ENCODE measurements at regions not wholly inside any gene's neighbourhood (a gene's known extent, or its start where the extent isn't known, plus 50 kb on each side); places are given as distances from the start of the nearest gene placed in this dataset.
A peak's percentile ranks its signal among the peaks of the same experiment; 100 is the strongest.

- peaks cover 36% of the 10 kb centered on the region for H3K27me3 Mint-ChIP-seq (ENCODE audit: low read depth, unreplicated experiment)
- H3K36me3 Mint-ChIP-seq (ENCODE audit: low read depth, unreplicated experiment) = no peaks in the 10 kb centered on the region
- H3K4me1 Mint-ChIP-seq (ENCODE audit: low read depth, unreplicated experiment) = peaks cover 8% of the 10 kb centered on the region
- Histone ChIP-seq H3K9me3 (ENCODE audit: insufficient read depth, low read depth, low read length) (no peaks in the 10 kb centered on the region), H3K9ac (ENCODE audit: low read length) (no peak overlapping the region), H3K4me2 (ENCODE audit: low read length) (no peak overlapping the region), H2AFZ (ENCODE audit: low read depth, low read length) (no peak overlapping the region), H4K20me1 (ENCODE audit: insufficient read depth, low read length) (peaks cover 55% of the 10 kb centered on the region), H3K36me3 (ENCODE audit: insufficient read depth, low read length) (no peaks in the 10 kb centered on the region), H3K4me1 (ENCODE audit: insufficient read depth, low read length) (no peaks in the 10 kb centered on the region), H3K79me2 (ENCODE audit: insufficient read depth, low read length) (no peaks in the 10 kb centered on the region), H3K27ac (ENCODE audit: low read depth, low read length) (no peak overlapping the region), H3K4me3 (ENCODE audit: insufficient read depth, low read depth, low read length) (no peak overlapping the region), H3K27me3 (ENCODE audit: insufficient read depth, low read length) (peaks cover 7% of the 10 kb centered on the region)
- FAIRE-seq = no peak
- H3K9me3 Mint-ChIP-seq (ENCODE audit: unreplicated experiment) = no peaks in the 10 kb centered on the region
- H3K27ac Mint-ChIP-seq (ENCODE audit: unreplicated experiment) = no peak overlapping the region
- TF ChIP-seq EZH2 (IDR thresholded peaks at IDR 0.05; ENCODE audit: insufficient read depth, low read length) (no peak), CTCF (IDR thresholded peaks at IDR 0.05; ENCODE audit: insufficient read depth, low read depth, low read length) (no peak)
- H3K4me3 Mint-ChIP-seq (ENCODE audit: unreplicated experiment) = no peak overlapping the region
- DNase-seq (ENCODE audit: low read depth) = no peak
These were observed 137.3 kb upstream of the GSE1 start for GRCh38 chr16:85475691-85476300.

DNA sequence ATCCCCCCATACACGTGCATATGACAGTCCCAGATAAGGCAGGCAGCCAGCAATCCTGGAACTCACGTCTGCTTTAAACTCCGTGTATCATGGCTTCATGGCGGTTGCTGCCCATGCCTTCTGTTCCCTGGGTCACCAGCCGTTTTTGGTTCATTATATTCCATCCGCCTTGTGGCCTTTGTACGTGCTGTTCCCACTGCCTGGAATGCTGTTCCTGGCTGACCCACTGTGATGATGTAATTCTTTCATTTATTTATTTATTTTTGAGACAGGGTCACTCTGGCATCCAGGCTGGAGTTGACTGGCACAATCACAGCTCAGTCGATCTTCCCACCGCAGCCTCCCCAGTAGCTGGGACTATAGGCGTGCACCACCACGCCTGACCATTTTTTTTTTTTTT lies 136.7 kb upstream of the GSE1 start:
- peaks cover 7% of the 10 kb centered on the region for H3K27me3 ChIP-seq (ENCODE audit: insufficient read depth, low read length)
- no peak overlapping the region for H3K27ac ChIP-seq (ENCODE audit: low read depth, low read length)
- no peak overlapping the region for H2AFZ ChIP-seq (ENCODE audit: low read depth, low read length)
- no peaks in the 10 kb centered on the region for H3K36me3 Mint-ChIP-seq (ENCODE audit: low read depth, unreplicated experiment)
- H3K79me2 ChIP-seq (ENCODE audit: insufficient read depth, low read length) = no peaks in the 10 kb centered on the region
- H4K20me1 ChIP-seq (ENCODE audit: insufficient read depth, low read length) = peaks cover 61% of the 10 kb centered on the region
- H3K4me1 Mint-ChIP-seq (ENCODE audit: low read depth, unreplicated experiment) = peaks cover 8% of the 10 kb centered on the region
- H3K27me3 Mint-ChIP-seq (ENCODE audit: low read depth, unreplicated experiment) = peaks cover 39% of the 10 kb centered on the region
- H3K4me2 ChIP-seq (ENCODE audit: low read length) = no peak overlapping the region
- H3K4me3 ChIP-seq (ENCODE audit: insufficient read depth, low read depth, low read length) = no peak overlapping the region
- FAIRE-seq (no peak), DNase-seq (ENCODE audit: low read depth) (no peak)
- no peak overlapping the region for H3K27ac Mint-ChIP-seq (ENCODE audit: unreplicated experiment)
- H3K4me3 Mint-ChIP-seq (ENCODE audit: unreplicated experiment) = no peak overlapping the region
- H3K9ac ChIP-seq (ENCODE audit: low read length) = no peak overlapping the region
- no peaks in the 10 kb centered on the region for H3K9me3 Mint-ChIP-seq (ENCODE audit: unreplicated experiment)
- TF ChIP-seq CTCF (IDR thresholded peaks at IDR 0.05; ENCODE audit: insufficient read depth, low read depth, low read length) (no peak), EZH2 (IDR thresholded peaks at IDR 0.05; ENCODE audit: insufficient read depth, low read length) (no peak)
- no peaks in the 10 kb centered on the region for H3K9me3 ChIP-seq (ENCODE audit: insufficient read depth, low read depth, low read length)
- no peaks in the 10 kb centered on the region for H3K4me1 ChIP-seq (ENCODE audit: insufficient read depth, low read length)
- no peaks in the 10 kb centered on the region for H3K36me3 ChIP-seq (ENCODE audit: insufficient read depth, low read length)

- DNase-seq (ENCODE audit: low read depth) = peak; percentile 21
- peaks cover 7% of the 10 kb centered on the region for H3K27me3 ChIP-seq (ENCODE audit: insufficient read depth, low read length)
- H3K4me3 Mint-ChIP-seq (ENCODE audit: unreplicated experiment) = no peak overlapping the region
- H3K79me2 ChIP-seq (ENCODE audit: insufficient read depth, low read length) = no peaks in the 10 kb centered on the region
- H3K4me3 ChIP-seq (ENCODE audit: insufficient read depth, low read depth, low read length) = no peak overlapping the region
- no peak for FAIRE-seq
- no peaks in the 10 kb centered on the region for H3K9me3 Mint-ChIP-seq (ENCODE audit: unreplicated experiment)
- peaks cover 58% of the 10 kb centered on the region for H4K20me1 ChIP-seq (ENCODE audit: insufficient read depth, low read length)
- peaks cover 32% of the 10 kb centered on the region for H3K27me3 Mint-ChIP-seq (ENCODE audit: low read depth, unreplicated experiment)
- H3K4me1 ChIP-seq (ENCODE audit: insufficient read depth, low read length) = no peaks in the 10 kb centered on the region
- H3K27ac Mint-ChIP-seq (ENCODE audit: unreplicated experiment) = no peak overlapping the region
- no peak for TF ChIP-seq EZH2 (IDR thresholded peaks at IDR 0.05; ENCODE audit: insufficient read depth, low read length)
- TF ChIP-seq CTCF (IDR thresholded peaks at IDR 0.05; ENCODE audit: insufficient read depth, low read depth, low read length) = no peak
- no peak overlapping the region for H2AFZ ChIP-seq (ENCODE audit: low read depth, low read length)
- H3K4me2 ChIP-seq (ENCODE audit: low read length) = no peak overlapping the region
- H3K9me3 ChIP-seq (ENCODE audit: insufficient read depth, low read depth, low read length) = no peaks in the 10 kb centered on the region
- peaks cover 5% of the 10 kb centered on the region for H3K4me1 Mint-ChIP-seq (ENCODE audit: low read depth, unreplicated experiment)
- H3K27ac ChIP-seq (ENCODE audit: low read depth, low read length) = no peak overlapping the region
- no peak overlapping the region for H3K9ac ChIP-seq (ENCODE audit: low read length)
- H3K36me3 ChIP-seq (ENCODE audit: insufficient read depth, low read length) = no peaks in the 10 kb centered on the region
- no peaks in the 10 kb centered on the region for H3K36me3 Mint-ChIP-seq (ENCODE audit: low read depth, unreplicated experiment)
These were observed 135.2 kb upstream of the GSE1 start for GRCh38 chr16:85477801-85478363.
